Stimulated activated naive CD8-positive, alpha-beta T cell treated with anti-CD3 and anti-CD28 coated beads, Interleukin-15, amount 100 ng/mL, for 72 hours (primary cell): ENCODE measurements at regions not wholly inside any gene's neighbourhood (a gene's known extent, or its start where the extent isn't known, plus 50 kb on each side); places are given as distances from the start of the nearest gene placed in this dataset.

Experiments used
- ATAC-seq: fragments of 150-1000 bp; cut with Tn5 transposase; 2 replicates; pipeline ENCODE4 v1.10.0; 2021; ENCODE audit warnings: mild to moderate bottlenecking, moderate library complexity
- DNase-seq, 2 donors: peaks; one replicate each; pipeline ENCODE4 v3.0.0; 2021 to 2022
- H3K27ac Mint-ChIP-seq, 2 donors: one replicate each; pipeline ENCODE4 v1.8.0; 2022; ENCODE audit warnings: mild to moderate bottlenecking in 2 of 2, mixed read lengths in 2 of 2, moderate library complexity in 2 of 2
- H3K27me3 Mint-ChIP-seq: one replicate; pipeline ENCODE4 v1.8.0; 2022; ENCODE audit warnings: mixed read lengths
- H3K4me1 Mint-ChIP-seq: one replicate; pipeline ENCODE4 v1.8.0; 2022; ENCODE audit warnings: mild to moderate bottlenecking, mixed read lengths
- H3K4me3 Mint-ChIP-seq, 2 donors: one replicate each; pipeline ENCODE4 v1.8.0; 2022; ENCODE audit warnings: mild to moderate bottlenecking in 2 of 2, mixed read lengths in 2 of 2, moderate library complexity in 1 of 2
- H3K9me3 Mint-ChIP-seq, 2 donors: one replicate each; pipeline ENCODE4 v1.8.0; 2022; ENCODE audit warnings: mixed read lengths in 2 of 2

DNA sequence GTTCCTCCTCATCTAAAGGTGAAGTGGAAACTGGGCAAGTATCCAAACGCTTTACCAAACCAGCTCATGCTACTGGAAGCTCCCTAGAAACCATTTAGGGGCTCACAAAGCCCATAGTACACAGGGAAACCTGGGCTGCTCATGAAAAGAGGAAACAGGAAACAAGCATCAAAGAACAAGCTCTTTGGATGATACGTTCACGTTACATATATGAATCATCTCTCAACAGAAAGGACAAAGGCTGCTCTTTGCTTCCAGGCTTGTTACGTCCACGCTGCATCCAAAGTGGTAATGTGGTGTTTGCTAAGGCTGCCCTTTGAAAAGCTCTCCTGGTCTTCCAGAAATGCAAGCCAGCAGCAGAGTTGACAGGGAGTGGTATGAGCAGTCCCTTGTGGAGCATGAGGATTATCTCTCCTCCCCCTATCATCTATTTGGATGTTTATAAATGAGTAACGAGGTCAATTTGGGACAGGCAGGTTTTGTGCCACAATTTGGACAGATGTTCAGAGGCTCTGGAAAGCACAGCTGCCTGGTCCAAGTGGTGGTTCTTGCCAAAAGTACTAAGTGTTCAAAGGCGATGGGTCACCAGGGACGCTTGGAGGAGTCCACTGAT is 98.0 kb upstream of the RORA start:
- peaks cover 0 to 7% of the 10 kb centered on the region in 2 donors for H3K9me3 Mint-ChIP-seq
- peaks cover 11% of the 10 kb centered on the region for H3K27me3 Mint-ChIP-seq
- no peak for ATAC-seq
- H3K4me3 Mint-ChIP-seq = no peak overlapping the region
- no peaks in the 10 kb centered on the region for H3K4me1 Mint-ChIP-seq
- no peak for DNase-seq
- no peak overlapping the region for H3K27ac Mint-ChIP-seq

DNA sequence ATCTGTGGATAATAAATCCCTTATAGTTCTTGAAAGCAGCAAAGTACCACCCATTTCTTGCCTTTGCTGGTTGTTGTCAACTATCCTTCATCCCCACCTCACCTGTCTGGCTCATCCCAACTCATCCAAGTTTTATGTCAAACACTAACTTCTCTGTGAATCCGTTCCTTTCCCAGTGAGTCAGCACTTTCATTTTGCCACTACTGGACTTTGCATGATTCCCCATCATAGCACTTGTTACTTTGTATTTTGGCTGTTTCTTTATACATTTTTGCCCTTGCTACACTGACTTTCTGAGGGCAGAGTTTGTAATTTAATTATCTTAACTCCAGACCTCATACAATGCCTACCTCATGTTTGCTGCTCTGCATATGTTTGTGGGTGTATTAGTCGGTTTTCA is 90.8 kb upstream of the RORA start:
- Mint-ChIP-seq H3K4me3 (no peak overlapping the region), H3K4me1 (no peaks in the 10 kb centered on the region), H3K27me3 (peaks cover 13% of the 10 kb centered on the region), H3K9me3 (peaks cover 0 to 7% of the 10 kb centered on the region in 2 donors), H3K27ac (peak overlapping the region in 1 of 2 donors; percentile 14)
- DNase-seq (no peak), ATAC-seq (no peak)

DNA sequence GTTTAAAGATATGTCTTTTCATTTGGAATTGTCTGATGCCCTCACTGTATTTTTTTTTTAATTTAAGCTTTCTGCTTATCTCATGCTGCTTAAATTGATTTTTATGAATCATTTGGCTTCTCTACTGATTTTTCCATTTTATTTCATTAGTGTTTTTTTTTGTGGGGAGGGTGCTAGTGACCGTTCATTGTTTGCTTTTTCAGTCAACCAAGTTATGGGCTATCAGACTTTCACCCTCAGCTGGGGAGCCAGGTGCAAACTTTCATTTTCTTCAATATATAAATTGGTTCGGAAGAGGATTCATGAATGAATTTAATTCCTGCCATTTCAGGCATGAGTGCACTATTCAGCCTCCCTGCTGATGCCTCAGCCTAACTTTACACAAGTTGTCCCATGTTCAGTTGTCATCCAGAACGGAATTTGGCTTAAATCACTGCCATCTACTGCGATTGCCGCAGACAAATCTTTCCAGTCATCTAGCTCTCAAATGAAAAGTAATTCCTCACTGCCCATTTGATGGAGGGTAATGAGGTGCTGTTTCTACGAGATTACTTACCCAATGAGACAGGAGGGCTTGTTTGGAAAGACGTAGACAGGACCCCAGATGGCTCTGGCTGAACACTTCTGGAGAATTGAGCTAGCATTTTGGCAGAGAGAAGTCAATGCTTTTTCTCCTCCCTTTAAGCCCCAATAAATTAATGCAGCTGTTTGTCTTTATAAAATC is 89.9 kb upstream of the RORA start:
- Mint-ChIP-seq H3K4me1 (no peaks in the 10 kb centered on the region), H3K27ac (no peak overlapping the region), H3K27me3 (peaks cover 13% of the 10 kb centered on the region), H3K9me3 (peaks cover 0 to under 1% of the 10 kb centered on the region in 2 donors), H3K4me3 (no peak overlapping the region)
- no peak for DNase-seq
- no peak for ATAC-seq

DNA sequence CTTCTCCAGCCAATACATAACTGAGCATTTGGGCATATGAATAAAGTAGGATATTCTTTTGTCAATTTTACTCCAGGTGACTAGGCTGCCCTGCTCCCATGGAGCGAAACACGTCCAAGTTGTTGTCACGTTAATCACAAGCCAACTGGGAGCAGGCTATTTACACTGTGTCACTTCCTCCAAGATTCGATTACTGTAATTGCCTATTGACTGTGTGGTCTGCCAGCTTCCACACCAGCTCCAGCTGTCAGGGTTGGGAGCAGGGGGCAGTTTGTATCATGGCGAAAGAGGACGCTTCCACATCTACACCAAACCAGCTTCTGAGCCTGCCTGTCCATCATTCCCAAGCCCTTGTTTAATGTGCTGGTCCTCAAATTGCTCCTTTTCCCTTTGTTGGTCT is 89.2 kb upstream of the RORA start:
- ATAC-seq (no peak), DNase-seq (no peak)
- no peaks in the 10 kb centered on the region for H3K9me3 Mint-ChIP-seq
- no peaks in the 10 kb centered on the region for H3K4me1 Mint-ChIP-seq
- no peak overlapping the region for H3K4me3 Mint-ChIP-seq
- H3K27ac Mint-ChIP-seq = no peak overlapping the region
- peaks cover 13% of the 10 kb centered on the region for H3K27me3 Mint-ChIP-seq

DNA sequence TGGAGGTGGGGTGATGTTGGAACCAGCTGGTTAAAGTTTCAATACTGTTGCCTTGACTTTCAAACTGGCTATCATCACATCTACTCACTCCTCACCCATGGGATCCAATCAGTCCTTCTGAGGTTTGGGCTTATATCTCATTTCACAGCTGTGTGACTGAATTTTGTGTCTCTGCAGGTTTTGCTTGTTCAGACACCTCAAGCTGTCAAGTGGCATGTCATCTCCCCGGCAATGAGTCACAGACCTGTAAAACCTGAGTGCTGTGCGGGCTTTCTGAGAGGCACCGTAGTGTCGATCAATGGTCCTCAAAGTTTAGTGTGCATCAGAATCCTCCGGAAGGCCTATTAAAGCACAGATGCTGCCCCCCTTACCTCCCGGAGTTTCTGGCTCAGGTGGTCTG is 86.4 kb upstream of the RORA start:
- Mint-ChIP-seq H3K9me3 (no peaks in the 10 kb centered on the region), H3K27ac (no peak overlapping the region), H3K27me3 (peaks cover 22% of the 10 kb centered on the region), H3K4me3 (no peak overlapping the region), H3K4me1 (no peaks in the 10 kb centered on the region)
- ATAC-seq (no peak), DNase-seq (no peak)

DNA sequence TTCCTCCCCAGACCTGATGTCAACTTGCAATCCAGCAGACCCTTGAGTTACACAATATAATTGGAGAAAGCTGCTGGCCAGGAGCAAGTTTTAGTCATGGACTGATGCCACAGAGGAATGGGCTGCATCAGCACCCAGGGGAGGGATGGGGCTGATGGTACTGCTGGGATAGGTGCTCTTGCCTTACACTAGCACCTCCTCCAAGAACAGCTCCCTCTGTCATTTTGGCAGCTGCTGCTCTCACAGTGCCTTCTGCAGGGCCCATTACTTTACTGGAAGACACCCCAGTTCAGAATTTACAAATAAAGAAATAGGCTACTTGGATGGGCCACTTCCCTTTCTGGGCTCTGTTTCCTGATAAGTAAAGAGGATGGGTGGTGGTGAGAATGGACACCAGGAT is 85.3 kb upstream of the RORA start:
- Mint-ChIP-seq H3K4me3 (no peak overlapping the region), H3K27me3 (peaks cover 12% of the 10 kb centered on the region)

GRCh38 chr15:61309617-61310016 is 80.5 kb upstream of the RORA start:
- DNase-seq = no peak
- no peak for ATAC-seq
- no peaks in the 10 kb centered on the region for H3K9me3 Mint-ChIP-seq
- H3K27ac Mint-ChIP-seq = no peak overlapping the region
- H3K4me1 Mint-ChIP-seq = no peaks in the 10 kb centered on the region
- H3K4me3 Mint-ChIP-seq = no peak overlapping the region
- peaks cover 10% of the 10 kb centered on the region for H3K27me3 Mint-ChIP-seq

More for the DNA sequence above, 85.3 kb upstream of the RORA start:
- ATAC-seq (no peak), DNase-seq (no peak)
- H3K27ac Mint-ChIP-seq = no peak overlapping the region
- no peaks in the 10 kb centered on the region for H3K4me1 Mint-ChIP-seq
- H3K9me3 Mint-ChIP-seq = no peaks in the 10 kb centered on the region

DNA sequence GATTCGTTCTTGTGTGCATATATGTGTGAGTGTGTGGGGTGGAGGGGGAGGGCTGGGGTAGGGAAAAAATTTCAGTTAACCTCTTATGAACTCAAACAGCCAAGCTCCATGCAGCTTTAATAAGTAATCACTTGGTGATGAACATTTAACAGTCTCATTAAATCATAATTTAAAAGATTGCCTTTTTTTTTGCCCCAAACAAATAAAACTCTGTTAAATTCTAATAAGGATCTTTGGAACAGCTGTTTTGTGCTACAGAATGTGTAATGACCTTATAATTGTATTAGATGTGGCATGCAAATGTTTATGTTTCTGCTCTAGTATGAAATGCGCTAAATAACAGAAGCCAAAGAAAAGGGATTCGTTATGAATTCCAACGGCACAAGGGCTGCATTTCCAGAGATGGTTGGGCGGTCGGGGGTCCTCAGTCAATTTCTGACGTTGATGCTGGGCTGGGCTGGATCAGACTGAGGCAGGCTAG is 80.0 kb upstream of the RORA start:
- H3K9me3 Mint-ChIP-seq = no peaks in the 10 kb centered on the region
- DNase-seq (no peak), ATAC-seq (no peak)
- peaks cover 10% of the 10 kb centered on the region for H3K27me3 Mint-ChIP-seq
- H3K27ac Mint-ChIP-seq = no peak overlapping the region
- H3K4me1 Mint-ChIP-seq = no peaks in the 10 kb centered on the region
- H3K4me3 Mint-ChIP-seq = no peak overlapping the region

DNA sequence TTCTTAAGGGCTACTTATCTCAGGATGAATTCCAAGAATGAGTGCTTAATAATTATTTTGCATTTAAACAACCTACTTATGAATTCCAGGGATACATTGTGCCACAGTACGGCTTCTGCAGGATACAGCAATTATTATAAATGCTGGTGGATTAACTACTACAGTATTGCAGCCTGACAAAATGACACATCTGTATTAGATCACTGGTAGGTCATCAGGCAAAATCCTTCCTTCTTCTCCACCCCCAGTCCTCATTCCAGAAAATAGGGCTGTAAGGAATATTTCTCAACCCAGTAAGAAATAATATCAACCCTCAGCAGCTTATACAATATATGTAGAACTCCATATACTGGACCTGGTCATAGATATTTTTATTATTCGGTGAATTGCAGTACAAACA is 79.3 kb upstream of the RORA start:
- Mint-ChIP-seq H3K9me3 (no peaks in the 10 kb centered on the region), H3K4me1 (no peaks in the 10 kb centered on the region), H3K4me3 (no peak overlapping the region), H3K27ac (no peak overlapping the region), H3K27me3 (peaks cover 10% of the 10 kb centered on the region)
- DNase-seq = no peak
- no peak for ATAC-seq

DNA sequence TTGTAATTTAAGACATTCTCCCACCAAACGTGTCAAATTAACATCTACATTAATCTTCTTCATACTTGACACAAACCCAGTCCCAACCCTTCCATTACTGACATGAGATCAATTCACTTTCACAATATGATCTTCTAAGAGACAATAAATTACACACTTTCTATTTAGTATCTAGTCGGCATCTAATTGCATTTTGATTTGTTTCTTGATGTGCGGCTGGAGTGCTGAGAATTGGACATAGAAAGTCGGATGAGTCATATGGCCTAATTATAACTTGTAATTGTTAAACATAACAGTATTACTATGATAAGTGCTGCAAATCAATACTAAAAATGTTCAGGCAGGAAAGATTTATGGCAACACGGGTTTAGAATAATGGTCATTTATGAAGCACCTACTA is 78.4 kb upstream of the RORA start:
- ATAC-seq = no peak
- no peak for DNase-seq
- Mint-ChIP-seq H3K9me3 (no peaks in the 10 kb centered on the region), H3K27ac (no peak overlapping the region), H3K4me3 (no peak overlapping the region), H3K4me1 (no peaks in the 10 kb centered on the region), H3K27me3 (peaks cover 10% of the 10 kb centered on the region)

- peaks cover 2% of the 10 kb centered on the region for H3K27me3 Mint-ChIP-seq
- no peaks in the 10 kb centered on the region for H3K4me1 Mint-ChIP-seq
- ATAC-seq (no peak), DNase-seq (no peak)
- no peaks in the 10 kb centered on the region for H3K9me3 Mint-ChIP-seq
- H3K27ac Mint-ChIP-seq = no peak overlapping the region
- no peak overlapping the region for H3K4me3 Mint-ChIP-seq
These were observed 72.6 kb upstream of the RORA start for GRCh38 chr15:61301701-61302100.

DNA sequence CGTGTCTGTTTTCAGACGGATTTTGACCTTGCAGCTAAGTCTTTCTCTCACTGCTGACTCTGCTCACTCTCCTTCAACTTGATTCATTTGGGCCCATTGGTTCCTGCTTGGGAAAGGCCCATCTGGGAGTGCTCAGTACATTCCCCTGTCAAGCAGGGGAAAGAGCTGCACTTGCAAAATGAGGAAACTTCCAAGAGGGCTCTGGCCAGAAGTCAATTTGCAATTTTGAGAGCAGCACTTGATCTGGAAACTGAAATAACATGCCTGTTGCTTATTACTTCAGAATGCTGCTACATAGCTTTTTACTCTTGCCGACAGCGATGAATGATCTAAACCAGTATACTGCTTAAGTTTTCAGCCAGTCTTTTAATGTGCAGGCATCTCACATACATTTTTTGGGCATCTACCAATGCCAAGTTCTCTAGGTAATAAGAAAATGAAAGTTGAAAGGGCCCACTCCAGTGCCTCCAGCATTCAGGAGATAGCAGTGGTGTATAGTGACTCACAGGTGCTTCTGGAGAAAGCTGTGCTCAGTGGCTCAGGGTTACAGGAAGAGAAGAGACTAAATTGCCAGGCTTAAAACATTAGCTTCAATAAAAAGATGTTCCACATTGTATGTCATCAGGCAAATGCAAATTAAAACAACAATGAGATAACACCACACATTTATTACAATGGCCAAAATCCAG is 70.1 kb upstream of the RORA start:
- Mint-ChIP-seq H3K27me3 (peaks cover 12% of the 10 kb centered on the region), H3K9me3 (no peaks in the 10 kb centered on the region), H3K4me3 (no peak overlapping the region), H3K4me1 (no peaks in the 10 kb centered on the region), H3K27ac (no peak overlapping the region)
- no peak for ATAC-seq
- DNase-seq = no peak

GRCh38 chr15:61295239-61295638 is 66.1 kb upstream of the RORA start:
- no peak overlapping the region for H3K27ac Mint-ChIP-seq
- DNase-seq (no peak), ATAC-seq (no peak)
- peaks cover 6% of the 10 kb centered on the region in 2 donors for H3K9me3 Mint-ChIP-seq
- H3K4me3 Mint-ChIP-seq = no peak overlapping the region
- H3K4me1 Mint-ChIP-seq = no peaks in the 10 kb centered on the region
- H3K27me3 Mint-ChIP-seq = peaks cover 20% of the 10 kb centered on the region

DNA sequence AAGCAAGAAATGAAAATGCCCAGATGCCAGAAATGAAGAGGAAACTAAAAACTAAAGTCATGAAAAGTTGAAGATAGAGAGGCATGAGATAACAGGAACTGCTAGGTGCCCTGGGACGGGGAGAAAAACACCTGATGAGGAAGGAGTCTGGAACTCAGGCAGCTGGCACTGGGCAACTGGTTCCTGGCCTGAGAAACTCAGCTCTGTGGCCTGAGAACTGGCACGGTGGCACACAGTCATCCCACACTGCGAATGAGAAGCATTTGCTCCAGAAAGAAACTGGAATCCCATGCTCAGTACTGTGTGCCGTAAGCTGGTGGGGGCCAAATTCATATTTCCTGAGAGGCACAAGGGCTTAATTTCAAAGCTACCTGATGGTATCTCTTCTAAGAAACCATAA is 53.6 kb upstream of the RORA start:
- Mint-ChIP-seq H3K4me1 (no peaks in the 10 kb centered on the region), H3K9me3 (peaks cover 0 to 3% of the 10 kb centered on the region in 2 donors), H3K4me3 (no peak overlapping the region), H3K27me3 (peaks cover 49% of the 10 kb centered on the region), H3K27ac (no peak overlapping the region)
- DNase-seq (no peak), ATAC-seq (no peak)

DNA sequence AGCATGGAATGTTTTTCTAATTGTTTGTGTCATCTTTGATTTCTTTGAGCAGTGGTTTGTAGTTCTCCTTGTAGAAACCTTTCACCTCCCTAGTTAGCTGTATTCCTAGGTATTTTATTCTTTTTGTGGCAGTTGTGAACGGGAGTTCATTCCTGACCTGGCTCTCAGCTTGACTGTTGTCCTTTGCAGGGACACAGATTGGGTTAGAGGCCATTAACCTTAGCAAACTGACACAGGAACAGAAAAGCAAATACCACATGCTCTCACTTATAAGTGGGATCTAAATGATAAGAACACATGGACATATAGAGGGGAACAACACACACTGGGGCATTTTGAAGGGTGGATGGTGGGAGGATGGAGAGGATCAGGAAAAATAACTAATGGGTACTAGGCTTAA is 52.2 kb upstream of the RORA start:
- Mint-ChIP-seq H3K9me3 (no peaks in the 10 kb centered on the region), H3K4me3 (no peak overlapping the region), H3K27ac (no peak overlapping the region), H3K27me3 (peaks cover 51% of the 10 kb centered on the region), H3K4me1 (no peaks in the 10 kb centered on the region)
- DNase-seq = no peak
- no peak for ATAC-seq
